Skeletal muscle tissue (tissue), 3 donors: ENCODE measurements at regions not wholly inside any gene's neighbourhood (a gene's known extent, or its start where the extent isn't known, plus 50 kb on each side); places are given as distances from the start of the nearest gene placed in this dataset.

Experiments used
- H3K27ac ChIP-seq: one replicate; pipeline ENCODE4 v1.7.0; 2013; ENCODE audit warnings: mild to moderate bottlenecking, low read depth, low read length, inconsistent platforms
- H3K27me3 ChIP-seq, 3 donors: one replicate each; pipeline ENCODE4 v1.7.0; 2013; ENCODE audit warnings: low read length in 3 of 3; ENCODE audit not compliant: control insufficient read depth in 3 of 3, insufficient read depth in 3 of 3
- H3K36me3 ChIP-seq, 3 donors: one replicate each; pipeline ENCODE4 v1.7.0; 2013; ENCODE audit warnings: low read length in 3 of 3; ENCODE audit not compliant: control insufficient read depth in 3 of 3, insufficient read depth in 3 of 3
- H3K4me1 ChIP-seq, 3 donors: one replicate each; pipeline ENCODE4 v1.7.0; 2013; ENCODE audit warnings: low read length in 3 of 3, mild to moderate bottlenecking in 3 of 3; ENCODE audit not compliant: control insufficient read depth in 3 of 3, insufficient read depth in 3 of 3
- H3K4me3 ChIP-seq, 3 donors: one replicate each; pipeline ENCODE4 v1.7.0; 2013; ENCODE audit warnings: low read length in 3 of 3
- H3K9ac ChIP-seq, 3 donors: one replicate each; pipeline ENCODE4 v1.7.0; 2013; ENCODE audit warnings: low read length in 3 of 3, mild to moderate bottlenecking in 3 of 3, moderate library complexity in 2 of 3, low read depth in 1 of 3
- H3K9me3 ChIP-seq, 3 donors: one replicate each; pipeline ENCODE4 v1.7.0; 2013; ENCODE audit warnings: low read length in 3 of 3; ENCODE audit not compliant: control insufficient read depth in 3 of 3
- donor health status: Osteomylitis.

- no peak overlapping the region for H3K27ac ChIP-seq
- H3K27me3 ChIP-seq: no peaks in the 10 kb centered on the region
- no peaks in the 10 kb centered on the region for H3K36me3 ChIP-seq
- no peaks in the 10 kb centered on the region for H3K4me1 ChIP-seq
- no peak overlapping the region for H3K4me3 ChIP-seq
- peaks cover 0 to 5% (median 4%) of the 10 kb centered on the region in 3 donors for H3K9me3 ChIP-seq
- H3K9ac ChIP-seq: no peak overlapping the region
Measured at GRCh38 chr19:31706131-31706530, 356.9 kb upstream of the TSHZ3 start.

GRCh38 chr19:31706691-31707620 lies 357.7 kb upstream of the TSHZ3 start:
- Histone ChIP-seq H3K9ac (no peak overlapping the region), H3K4me3 (no peak overlapping the region), H3K4me1 (no peaks in the 10 kb centered on the region), H3K27ac (no peak overlapping the region), H3K36me3 (no peaks in the 10 kb centered on the region), H3K9me3 (peaks cover 0 to 5% (median 4%) of the 10 kb centered on the region in 3 donors), H3K27me3 (no peaks in the 10 kb centered on the region)

DNA sequence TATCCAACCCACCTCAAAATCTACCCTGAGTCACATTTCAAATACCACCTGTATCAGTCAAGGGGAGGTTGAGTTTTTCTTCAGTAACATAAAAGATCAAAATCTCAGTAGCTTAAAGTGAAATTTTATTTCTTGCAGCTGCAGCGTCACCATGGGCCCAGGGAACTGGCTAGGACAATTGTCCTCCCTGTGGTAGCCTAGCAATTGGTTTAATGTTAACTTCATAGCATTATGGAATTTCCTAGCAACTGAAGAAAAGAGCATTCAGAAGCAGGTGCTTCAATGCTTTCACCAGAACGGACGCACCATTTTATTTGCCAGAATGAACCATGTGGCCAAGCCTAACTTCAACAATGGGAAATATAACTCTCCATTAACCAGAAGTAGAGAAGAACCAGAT lies 359.3 kb upstream of the TSHZ3 start:
- H3K4me3 ChIP-seq: no peak overlapping the region
- H3K9me3 ChIP-seq: peaks cover 0 to 5% (median 0%) of the 10 kb centered on the region in 3 donors
- H3K9ac ChIP-seq: no peak overlapping the region
- H3K27ac ChIP-seq: no peak overlapping the region
- no peaks in the 10 kb centered on the region for H3K27me3 ChIP-seq
- no peaks in the 10 kb centered on the region for H3K4me1 ChIP-seq
- H3K36me3 ChIP-seq: no peaks in the 10 kb centered on the region

- Histone ChIP-seq H3K27ac (no peak overlapping the region), H3K9ac (no peak overlapping the region), H3K36me3 (no peaks in the 10 kb centered on the region), H3K4me1 (no peaks in the 10 kb centered on the region), H3K27me3 (no peaks in the 10 kb centered on the region), H3K4me3 (no peak overlapping the region), H3K9me3 (peaks cover 0 to under 1% (median 0%) of the 10 kb centered on the region in 3 donors)
Measured at GRCh38 chr19:31709476-31709875, 360.2 kb upstream of the TSHZ3 start.

DNA sequence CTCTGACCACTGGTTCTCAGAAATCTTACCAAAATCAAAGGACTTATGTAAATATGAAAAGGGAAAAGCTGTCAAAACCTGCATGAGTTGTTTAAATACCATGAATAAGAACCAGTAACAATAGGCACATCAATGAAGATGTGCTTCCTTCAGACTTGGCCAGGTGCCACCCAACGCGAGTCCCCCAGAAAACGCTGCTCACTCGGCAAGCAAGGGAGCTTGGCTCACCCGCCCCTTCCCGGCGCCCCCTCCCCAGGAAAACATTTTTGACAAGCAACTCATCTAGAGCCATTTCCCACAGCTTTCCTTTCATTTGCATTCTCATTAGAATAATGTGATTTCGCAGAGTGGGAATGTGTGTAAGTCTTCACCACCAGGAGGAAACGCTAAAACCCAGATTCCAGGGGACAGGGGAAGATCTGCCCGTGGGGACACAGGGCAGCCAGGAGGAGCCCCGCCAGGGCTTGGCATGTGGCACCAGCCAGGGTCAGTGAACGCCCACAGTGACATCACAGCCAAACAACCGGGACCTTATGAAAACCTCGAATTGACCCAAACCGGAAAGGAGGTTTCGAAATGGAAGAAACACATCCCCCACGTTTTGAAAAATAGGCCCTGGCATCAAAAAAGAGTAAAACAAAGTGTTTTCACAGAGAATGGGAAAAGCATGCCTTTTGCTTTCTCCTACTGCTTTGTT lies 366.2 kb upstream of the TSHZ3 start:
- Histone ChIP-seq H3K27ac (no peak overlapping the region), H3K9me3 (no peaks in the 10 kb centered on the region), H3K4me1 (no peaks in the 10 kb centered on the region), H3K9ac (no peak overlapping the region), H3K36me3 (no peaks in the 10 kb centered on the region), H3K27me3 (peaks cover 0 to 4% (median 0%) of the 10 kb centered on the region in 3 donors), H3K4me3 (no peak overlapping the region)

DNA sequence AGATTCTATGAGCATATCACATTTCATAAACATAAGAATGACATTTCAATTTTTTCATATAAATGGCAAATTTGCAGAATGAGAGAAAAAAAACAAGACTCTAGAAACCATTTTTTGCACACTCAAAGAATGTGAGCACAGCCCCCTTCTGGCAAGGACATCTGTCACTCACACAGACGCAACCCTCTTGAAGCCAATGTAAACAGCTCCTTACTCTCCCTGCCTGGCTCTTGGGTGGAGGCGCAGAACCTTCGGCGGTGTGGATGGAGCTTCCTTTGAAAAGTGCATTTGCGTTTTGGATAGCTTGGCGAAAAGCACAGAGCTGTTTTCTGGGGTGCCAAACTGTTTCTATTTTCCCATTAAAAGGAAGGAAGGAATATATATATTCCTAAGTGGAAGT lies 367.6 kb upstream of the TSHZ3 start:
- Histone ChIP-seq H3K27ac (no peak overlapping the region), H3K36me3 (no peaks in the 10 kb centered on the region), H3K27me3 (peaks cover 0 to 4% (median 0%) of the 10 kb centered on the region in 3 donors), H3K4me1 (no peaks in the 10 kb centered on the region), H3K9ac (no peak overlapping the region), H3K9me3 (no peaks in the 10 kb centered on the region), H3K4me3 (no peak overlapping the region)

GRCh38 chr19:31717269-31717923 lies 368.2 kb upstream of the TSHZ3 start:
- no peak overlapping the region for H3K27ac ChIP-seq
- H3K4me1 ChIP-seq: no peaks in the 10 kb centered on the region
- no peaks in the 10 kb centered on the region for H3K36me3 ChIP-seq

DNA sequence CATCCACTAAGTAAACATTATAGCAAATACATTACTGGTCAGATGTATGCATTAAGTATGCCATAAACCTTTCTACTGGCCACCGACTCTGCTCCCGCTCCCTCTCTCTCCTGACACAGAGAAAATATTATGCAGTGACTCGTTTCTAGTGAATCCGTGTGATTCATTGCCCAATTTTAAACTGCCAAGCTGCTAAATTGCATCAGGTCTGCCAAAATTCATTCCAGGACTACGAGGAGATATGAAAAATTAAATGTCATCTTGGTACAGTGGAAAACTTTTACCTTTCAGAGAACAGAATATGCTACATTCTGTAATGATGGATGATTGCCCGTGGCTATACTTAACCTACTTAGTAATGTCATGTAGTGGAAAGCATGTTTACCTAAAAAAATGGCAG lies 368.8 kb upstream of the TSHZ3 start:
- Histone ChIP-seq H3K4me3 (no peak overlapping the region), H3K36me3 (no peaks in the 10 kb centered on the region), H3K9me3 (no peaks in the 10 kb centered on the region), H3K4me1 (no peaks in the 10 kb centered on the region), H3K27me3 (peaks cover 0 to 4% (median 0%) of the 10 kb centered on the region in 3 donors), H3K9ac (no peak overlapping the region), H3K27ac (no peak overlapping the region)

More at GRCh38 chr19:31717269-31717923, 368.2 kb upstream of the TSHZ3 start:
- Histone ChIP-seq H3K9ac (no peak overlapping the region), H3K9me3 (no peaks in the 10 kb centered on the region), H3K4me3 (no peak overlapping the region), H3K27me3 (peaks cover 0 to 4% (median 0%) of the 10 kb centered on the region in 3 donors)

GRCh38 chr19:31718898-31719297 lies 369.7 kb upstream of the TSHZ3 start:
- Histone ChIP-seq H3K9me3 (no peaks in the 10 kb centered on the region), H3K27me3 (peaks cover 0 to 4% (median 0%) of the 10 kb centered on the region in 3 donors), H3K4me3 (no peak overlapping the region), H3K9ac (no peak overlapping the region), H3K4me1 (no peaks in the 10 kb centered on the region), H3K36me3 (no peaks in the 10 kb centered on the region), H3K27ac (no peak overlapping the region)
